HEK293 (cell line): ENCODE measurements at regions not wholly inside any gene's neighbourhood (a gene's known extent, or its start where the extent isn't known, plus 50 kb on each side); places are given as distances from the start of the nearest gene placed in this dataset.

Experiments used
- CTCF ChIP-seq: fragments of 450-650 bp; formaldehyde crosslinking; IDR thresholded peaks from 2 replicates; pipeline ENCODE4 v1.5.1; 2016; ENCODE audit warnings: missing biosample characterization, missing genetic modification characterization
- REST ChIP-seq: fragments of 450-650 bp; formaldehyde crosslinking; IDR thresholded peaks from 2 replicates; pipeline ENCODE4 v1.5.1; 2016; ENCODE audit warnings: missing biosample characterization, missing genetic modification characterization
- YY1 ChIP-seq: fragments of 450-650 bp; formaldehyde crosslinking; IDR thresholded peaks from 2 replicates; pipeline ENCODE4 v1.5.1; 2018; ENCODE audit warnings: missing biosample characterization, missing genetic modification characterization
- ZBTB49 ChIP-seq: fragments of 450-650 bp; formaldehyde crosslinking; IDR thresholded peaks from 2 replicates; pipeline ENCODE4 v1.5.1; 2016; ENCODE audit warnings: missing biosample characterization, missing genetic modification characterization, low read depth
- ZNF350 ChIP-seq: fragments of 450-650 bp; formaldehyde crosslinking; IDR thresholded peaks from 2 replicates; pipeline ENCODE4 v1.5.0; 2017; ENCODE audit warnings: missing biosample characterization, mild to moderate bottlenecking, missing genetic modification characterization

- TF ChIP-seq CTCF (tag by site-specific recombination): no peak
- TF ChIP-seq ZNF350: no peak
- TF ChIP-seq ZBTB49: no peak
- no peak for TF ChIP-seq REST
- TF ChIP-seq YY1 (tag by site-specific recombination): no peak
These were observed 68.0 kb upstream of the NETO1 start for GRCh38 chr18:72935744-72936143.
